MM.1S (cell line): ENCODE measurements at regions not wholly inside any gene's neighbourhood (a gene's known extent, or its start where the extent isn't known, plus 50 kb on each side); places are given as distances from the start of the nearest gene placed in this dataset.

ENCODE experiments used
- DNase-seq: peaks from one replicate; pipeline ENCODE4 v3.0.0-alpha.2; 2015
- H2AFZ ChIP-seq: fragments of 300-600 bp; sonication (generic); 2 replicates; pipeline ENCODE4 v1.6.0; 2016; ENCODE audit warnings: antibody characterized with exemption, low read length
- H3F3A ChIP-seq: fragments of 300-600 bp; sonication (generic); 2 replicates; pipeline ENCODE4 v1.6.1; 2016; ENCODE audit warnings: mild to moderate bottlenecking, antibody characterized with exemption, low read length, moderate library complexity, mixed read lengths; ENCODE audit not compliant: insufficient read depth
- H3K27ac ChIP-seq: fragments of 300-600 bp; sonication (generic); 2 replicates; pipeline ENCODE4 v1.5.1; 2016; ENCODE audit warnings: mild to moderate bottlenecking, low read length
- H3K27me3 ChIP-seq: fragments of 300-600 bp; sonication (generic); replicated peaks from 2 replicates; pipeline ENCODE4 v1.6.0; 2016; ENCODE audit warnings: low read length; ENCODE audit not compliant: insufficient read depth
- H3K36me3 ChIP-seq: fragments of 300-600 bp; sonication (generic); replicated peaks from 2 replicates; pipeline ENCODE4 v1.6.1; 2016; ENCODE audit warnings: mild to moderate bottlenecking, low read length, mixed read lengths; ENCODE audit not compliant: insufficient read depth
- H3K4me1 ChIP-seq: fragments of 300-600 bp; sonication (generic); 2 replicates; pipeline ENCODE4 v1.6.1; 2016; ENCODE audit warnings: low read length, mixed read lengths
- H3K4me2 ChIP-seq: fragments of 300-600 bp; sonication (generic); 2 replicates; pipeline ENCODE4 v1.6.0; 2016; ENCODE audit warnings: low read depth, low read length
- H3K4me3 ChIP-seq: fragments of 300-600 bp; sonication (generic); 2 replicates; pipeline ENCODE4 v1.5.1; 2016; ENCODE audit warnings: low read length, mixed read lengths
- H3K79me2 ChIP-seq: fragments of 300-600 bp; sonication (generic); 2 replicates; pipeline ENCODE4 v1.6.1; 2016; ENCODE audit warnings: mixed run types, low read length, mixed read lengths
- H3K9ac ChIP-seq: fragments of 300-600 bp; sonication (generic); 2 replicates; pipeline ENCODE4 v1.6.1; 2016; ENCODE audit warnings: low read length, mixed read lengths
- H3K9me2 ChIP-seq: fragments of 300-600 bp; sonication (generic); replicated peaks from 2 replicates; pipeline ENCODE4 v1.6.1; 2016; ENCODE audit warnings: mild to moderate bottlenecking, low read length, mixed read lengths; ENCODE audit not compliant: insufficient read depth
- H3K9me3 ChIP-seq: fragments of 300-600 bp; sonication (generic); replicated peaks from 2 replicates; pipeline ENCODE4 v1.6.1; 2016; ENCODE audit warnings: mild to moderate bottlenecking, low read length, mixed read lengths; ENCODE audit not compliant: insufficient read depth
- H4K20me1 ChIP-seq: fragments of 300-600 bp; sonication (generic); 2 replicates; pipeline ENCODE4 v1.6.1; 2016; ENCODE audit warnings: mild to moderate bottlenecking, low read length, moderate library complexity, mixed read lengths; ENCODE audit not compliant: insufficient read depth
- EZH2 ChIP-seq: fragments of 300-600 bp; sonication (generic); optimal IDR thresholded peaks from 2 replicates; pipeline ENCODE3; 2017; ENCODE audit warnings: low read depth, mild to moderate bottlenecking, antibody characterized with exemption, low read length, mixed read lengths
- EZH2phosphoT487 ChIP-seq: fragments of 300-600 bp; sonication (generic); IDR thresholded peaks from 2 replicates; pipeline ENCODE4 v1.6.1; 2018; ENCODE audit warnings: antibody characterized with exemption, low read length

- Histone ChIP-seq H2AFZ (no peak overlapping the region), H3K27ac (no peak overlapping the region), H3K9me3 (no peaks in the 10 kb centered on the region), H3K4me1 (no peaks in the 10 kb centered on the region), H3F3A (no peaks in the 10 kb centered on the region), H3K36me3 (no peaks in the 10 kb centered on the region), H3K4me3 (no peak overlapping the region), H3K4me2 (no peak overlapping the region), H3K9ac (no peak overlapping the region), H3K27me3 (no peaks in the 10 kb centered on the region), H3K79me2 (no peaks in the 10 kb centered on the region), H3K9me2 (no peaks in the 10 kb centered on the region), H4K20me1 (no peaks in the 10 kb centered on the region)
- no peak for TF ChIP-seq EZH2phosphoT487
- no peak for TF ChIP-seq EZH2
- no peak for DNase-seq
These were observed 49.7 kb upstream of the USP3 start for GRCh38 chr15:63454503-63455211.
